Fibroblast of lung (primary cell): ENCODE measurements at regions not wholly inside any gene's neighbourhood (a gene's known extent, or its start where the extent isn't known, plus 50 kb on each side); places are given as distances from the start of the nearest gene placed in this dataset.

Experiments
- CTCF ChIP-seq, 2 donors: IDR thresholded peaks in 1 of 2; conservative IDR thresholded peaks in 1 of 2; 1 replicate in 1 of 2; 2 replicates in 1 of 2; pipeline ENCODE4 v1.5.1; 2011 to 2012; ENCODE audit warnings: low read length in 2 of 2, control low read depth in 1 of 2, inconsistent platforms in 1 of 2, low read depth in 1 of 2, mild to moderate bottlenecking in 1 of 2
- EZH2 ChIP-seq: IDR thresholded peaks from 2 replicates; pipeline ENCODE4 v1.5.1; 2012; ENCODE audit warnings: low read length, control low read depth, mild to moderate bottlenecking; ENCODE audit errors: missing control alignments

DNA sequence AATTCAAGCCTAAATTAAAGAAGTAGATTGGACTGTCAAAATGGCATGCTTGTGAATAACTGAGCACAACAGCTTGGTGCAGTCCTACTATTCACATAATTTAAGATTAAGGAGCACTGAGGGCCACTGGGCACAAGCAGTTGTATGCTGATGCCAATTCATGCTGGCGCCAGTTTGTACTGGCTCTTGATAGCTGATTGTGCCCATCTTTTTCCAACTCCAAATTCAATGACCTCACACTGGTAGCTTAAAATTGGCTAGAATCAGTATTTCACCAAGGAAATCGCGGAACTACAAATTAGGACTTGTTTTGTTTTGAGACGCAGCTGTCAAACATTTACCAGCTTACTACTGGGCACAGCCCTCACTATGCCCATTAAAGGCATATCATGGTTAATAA lies 969.2 kb downstream of the JRKL start:
- TF ChIP-seq CTCF (conservative IDR thresholded peaks at IDR 0.05 in 1 of 2, IDR thresholded peaks at IDR 0.05 in 1 of 2; ENCODE audit: low read depth in 1 of 2, low read length in 2 of 2) (no peak), EZH2 (no peak)
